OCI-M1 (cell line): ENCODE measurements at regions not wholly inside any gene's neighbourhood (a gene's known extent, or its start where the extent isn't known, plus 50 kb on each side); places are given as distances from the start of the nearest gene placed in this dataset.

ENCODE experiments used
- DNase-seq: peaks from one replicate; lab custom pipeline; 2025; lab: John Stamatoyannopoulos, UW

- no peak for DNase-seq
Measured at GRCh38 chr1:157409927-157410326, 142.4 kb downstream of the FCRL5 start.

DNA sequence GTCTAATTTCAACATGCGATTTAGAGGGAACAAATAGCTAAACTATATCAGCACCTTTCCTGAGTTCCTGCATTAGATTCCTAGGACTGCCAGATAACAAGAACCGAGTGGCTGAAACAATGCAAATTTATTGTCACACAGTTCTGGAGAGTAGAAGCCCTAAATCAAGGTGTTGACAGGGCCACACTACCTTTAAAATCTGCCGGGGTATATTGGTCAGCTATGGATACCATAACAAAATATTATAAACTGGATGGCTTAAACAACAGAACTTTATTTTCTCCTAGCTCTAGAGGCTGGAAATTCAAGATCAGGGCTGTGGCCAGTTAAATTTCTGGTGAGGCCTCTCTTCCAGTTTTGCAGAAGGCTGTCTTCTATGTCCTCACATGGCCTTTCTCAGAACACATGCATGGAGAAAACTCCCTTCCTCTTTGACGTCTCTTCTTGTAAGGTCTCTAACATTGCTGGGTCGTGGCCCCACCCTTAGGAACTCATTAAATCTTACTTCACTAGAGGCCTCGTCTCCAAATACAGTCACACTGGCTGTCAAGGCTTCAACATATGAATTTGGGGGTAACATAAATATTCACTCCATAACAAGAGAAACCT lies 144.3 kb downstream of the FCRL5 start:
- peak; percentile 31 for DNase-seq

DNA sequence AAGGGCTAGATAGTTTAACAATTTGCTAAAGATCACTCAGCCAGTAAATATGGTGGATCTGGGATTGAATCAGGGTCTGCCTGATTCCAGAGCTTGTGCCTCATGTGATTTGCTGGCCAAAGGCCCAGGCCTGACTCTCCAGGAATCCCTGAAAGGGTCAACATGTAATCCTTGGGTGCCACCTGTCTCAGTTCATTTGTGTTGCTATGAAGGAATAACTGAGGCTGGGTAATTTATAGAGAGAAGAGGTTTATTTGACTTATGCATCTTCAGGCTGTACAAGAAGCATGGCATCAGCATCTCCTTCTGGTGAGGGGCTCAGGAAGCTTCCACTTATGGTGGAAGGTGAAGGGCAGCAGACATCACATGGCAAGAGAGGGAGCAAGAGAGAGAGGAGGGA lies 144.9 kb downstream of the FCRL5 start:
- DNase-seq = no peak

GRCh38 chr1:157405662-157406061 lies 146.7 kb downstream of the FCRL5 start:
- no peak for DNase-seq

DNA sequence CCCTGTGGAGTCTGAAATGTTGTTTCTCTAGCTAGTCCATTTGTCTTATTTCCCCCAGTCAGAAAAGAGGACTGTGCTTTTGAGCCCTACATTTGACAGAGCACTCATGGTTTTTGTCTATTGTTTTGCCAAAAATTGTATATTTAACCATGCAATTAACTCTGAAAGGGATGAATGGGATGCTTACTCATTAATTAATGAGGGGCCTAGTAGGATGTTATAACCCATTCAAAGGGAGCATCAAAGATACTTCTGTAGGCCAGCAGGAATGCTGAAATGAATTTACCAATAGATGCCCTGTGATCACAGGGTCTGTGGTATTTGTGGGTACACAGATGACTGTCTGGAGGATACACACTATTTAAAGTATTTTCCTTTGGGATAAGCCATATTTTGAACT lies 147.7 kb downstream of the FCRL5 start:
- no peak for DNase-seq

- peak; percentile 88 for DNase-seq
Measured at GRCh38 chr1:157404063-157404501, 148.2 kb downstream of the FCRL5 start.

DNA sequence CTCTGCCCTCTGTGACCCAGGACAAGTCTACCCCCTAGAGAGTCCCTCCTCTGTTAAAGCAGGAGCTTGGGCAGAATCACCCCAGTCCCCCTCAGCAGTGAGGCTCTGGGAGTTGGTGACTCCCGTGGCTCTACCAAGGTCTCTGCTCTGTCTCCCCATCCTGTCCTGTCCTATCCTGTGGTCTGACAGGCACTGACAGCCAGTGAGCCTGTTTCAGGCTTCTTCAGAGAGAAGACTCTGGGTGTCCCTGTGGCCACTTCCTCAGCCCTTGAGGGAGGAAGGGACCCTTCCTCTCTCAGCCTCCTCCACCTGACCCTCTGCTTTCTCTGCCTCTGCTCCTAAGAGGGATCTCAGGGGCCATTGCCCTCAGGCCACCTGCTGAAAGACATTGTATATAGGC lies 148.7 kb downstream of the FCRL5 start:
- peak; percentile 73 for DNase-seq

- peak; percentile 74 for DNase-seq
Measured at GRCh38 chr1:157403203-157403602, 149.1 kb downstream of the FCRL5 start.

- DNase-seq = no peak
Measured at GRCh38 chr1:157400766-157401165, 151.5 kb downstream of the FCRL5 start.

GRCh38 chr1:157399984-157400382 lies 152.3 kb downstream of the FCRL5 start:
- peak; percentile 68 for DNase-seq

DNA sequence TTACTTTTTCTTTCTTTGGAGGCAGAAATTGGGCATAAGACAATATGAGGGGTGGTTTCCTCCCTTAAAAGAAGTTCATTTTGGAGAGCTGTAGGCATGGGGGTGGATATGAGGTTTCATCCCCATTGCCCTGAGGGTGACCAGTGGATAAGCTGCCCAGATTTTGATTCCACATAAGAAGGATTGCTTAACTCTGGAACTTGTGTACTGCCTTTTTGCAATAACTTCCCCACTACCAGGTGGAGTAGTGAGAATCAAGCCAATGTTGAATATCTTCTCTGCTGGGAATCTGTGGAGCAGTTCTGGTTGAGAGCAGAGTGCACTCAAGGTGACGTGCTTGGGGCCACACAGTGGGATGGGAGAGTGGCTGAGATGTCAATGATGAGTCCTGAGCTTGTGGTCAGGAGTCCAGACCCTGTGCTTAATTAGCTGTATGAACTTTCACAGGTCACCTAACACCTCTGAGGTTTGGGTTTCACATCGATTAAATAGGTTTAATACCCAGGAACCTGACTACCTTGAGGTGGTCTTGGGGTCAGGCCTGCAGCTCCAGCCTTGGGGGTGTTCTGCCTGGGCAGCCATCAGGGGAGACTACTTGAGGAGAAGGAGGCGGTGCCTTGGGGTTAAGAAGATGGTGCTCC lies 152.9 kb downstream of the FCRL5 start:
- no peak for DNase-seq

GRCh38 chr1:157390651-157391050 lies 161.7 kb downstream of the FCRL5 start:
- no peak for DNase-seq

- DNase-seq = no peak
Measured at GRCh38 chr1:157388057-157388456, 164.3 kb downstream of the FCRL5 start.

DNA sequence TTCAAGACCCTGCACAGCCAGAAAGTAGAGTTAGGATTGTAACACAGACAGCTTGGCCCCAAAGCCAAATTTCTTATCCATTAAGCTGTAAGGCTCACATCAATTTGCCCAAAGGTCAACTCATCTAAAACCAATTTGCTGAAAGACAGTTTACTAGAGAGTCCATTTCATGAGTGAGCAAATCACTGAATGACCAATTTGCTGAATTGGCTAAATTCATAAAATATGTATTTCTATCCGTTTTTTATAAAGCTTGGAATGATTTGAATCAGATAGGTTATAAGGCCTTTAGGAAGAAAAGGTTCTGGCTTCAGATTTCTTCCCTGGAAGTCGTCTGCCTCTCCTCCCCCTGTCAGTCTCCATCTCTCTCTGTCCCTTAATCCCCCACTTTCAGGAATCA lies 168.1 kb downstream of the FCRL5 start:
- DNase-seq = no peak

DNA sequence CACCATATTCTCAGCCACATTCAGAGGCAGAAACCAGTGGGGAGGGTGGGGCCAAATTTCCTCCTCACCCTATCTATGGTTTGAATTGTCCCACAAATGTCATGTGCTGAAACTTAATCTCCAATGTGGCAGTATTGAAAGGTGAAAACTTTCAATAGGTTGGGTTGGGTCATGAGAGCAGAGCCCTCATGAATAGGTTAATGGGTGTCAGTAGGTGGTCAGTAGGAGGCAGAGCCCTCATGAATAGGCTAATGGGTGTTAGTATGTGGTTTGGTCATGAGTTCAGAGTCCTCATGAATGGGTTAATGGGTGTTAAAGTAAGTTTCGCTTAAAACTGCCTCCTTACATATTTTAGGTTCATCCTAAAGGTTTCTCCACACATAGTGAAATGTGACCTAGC lies 170.0 kb downstream of the FCRL5 start:
- no peak for DNase-seq

DNA sequence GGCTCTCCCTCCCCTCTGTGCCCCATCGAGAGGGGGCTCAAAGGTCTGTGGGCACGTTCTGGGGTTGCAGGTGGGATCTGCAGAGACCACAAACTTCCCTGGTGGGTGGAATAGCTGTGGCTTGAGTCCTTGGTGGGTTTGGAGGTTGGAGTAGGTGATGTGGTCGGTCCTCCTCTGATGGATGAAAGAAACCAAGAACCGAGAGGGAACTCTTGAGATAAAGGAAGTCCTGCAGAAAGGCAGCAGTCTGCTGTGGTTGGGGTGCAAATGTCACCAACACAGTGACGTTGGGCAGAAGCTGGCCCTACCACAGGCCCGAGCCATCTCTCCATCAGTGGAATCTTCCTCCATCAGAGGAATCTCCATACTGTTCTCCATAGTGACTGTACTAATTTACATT lies 171.8 kb downstream of the FCRL5 start:
- DNase-seq = no peak

DNA sequence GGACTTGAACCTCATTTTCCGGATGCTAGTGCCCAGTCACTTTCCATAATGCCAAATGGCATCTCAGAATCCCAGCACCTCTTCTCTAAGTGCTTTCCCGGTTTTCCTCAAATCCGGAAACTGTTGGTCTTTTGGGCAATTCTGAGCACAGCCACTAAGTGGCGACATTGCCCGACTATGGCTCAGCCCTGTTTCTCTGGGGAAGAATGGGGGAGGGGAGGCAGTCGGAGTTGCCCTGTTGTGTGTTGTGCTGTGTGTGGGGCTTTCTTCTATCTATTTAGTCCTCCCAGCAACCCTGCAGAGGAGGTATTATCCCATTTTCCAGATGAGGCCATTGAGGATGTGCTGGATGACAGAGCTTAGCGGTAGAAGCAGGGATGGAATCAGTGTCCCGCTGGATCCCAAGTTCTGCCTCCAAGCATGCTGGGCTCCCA lies 175.0 kb downstream of the FCRL5 start:
- DNase-seq = peak; percentile 78

- DNase-seq = no peak
Measured at GRCh38 chr1:157376681-157377080, 175.6 kb downstream of the FCRL5 start.

DNA sequence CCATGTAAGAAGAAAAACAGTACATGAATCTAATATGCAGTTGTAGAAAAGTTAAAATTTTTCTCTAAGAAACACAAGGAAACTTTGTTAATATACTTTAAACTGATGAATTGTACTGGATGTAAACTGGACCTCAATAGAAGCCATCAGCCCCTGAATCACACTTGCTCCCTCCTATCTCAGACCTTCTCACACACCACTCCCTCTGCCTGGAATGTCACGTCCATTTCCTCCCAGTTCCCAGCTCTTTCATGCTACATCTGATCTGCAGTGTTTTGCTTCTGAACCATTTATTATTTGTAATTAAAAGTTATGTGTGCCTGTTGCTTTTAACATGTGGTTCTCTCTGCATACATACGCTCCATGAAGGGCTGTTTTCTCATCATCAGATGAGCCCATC lies 180.0 kb downstream of the FCRL5 start:
- DNase-seq = peak; percentile 42

GRCh38 chr1:157371826-157372225 lies 180.5 kb downstream of the FCRL5 start:
- DNase-seq = peak; percentile 89

- DNase-seq = no peak
Measured at GRCh38 chr1:157371221-157371620, 181.1 kb downstream of the FCRL5 start.

- no peak for DNase-seq
Measured at GRCh38 chr1:157370698-157371097, 181.6 kb downstream of the FCRL5 start.

GRCh38 chr1:157369808-157370521 lies 182.3 kb downstream of the FCRL5 start:
- DNase-seq = peak; percentile 96
